Sigmoid colon (tissue), 4 donors: ENCODE measurements at regions not wholly inside any gene's neighbourhood (a gene's known extent, or its start where the extent isn't known, plus 50 kb on each side); places are given as distances from the start of the nearest gene placed in this dataset.

Experiments
- CTCF ChIP-seq, 4 experiments: fragments of 450-650 bp in 3 of 4; fragments of 200-600 bp in 1 of 4; IDR thresholded peaks; one replicate each; pipeline ENCODE4 v1.5.1; 2016 to 2019; ENCODE audit warnings: antibody characterized with exemption in 4 of 4, mild to moderate bottlenecking in 3 of 4, moderate library complexity in 2 of 4
- EP300 ChIP-seq, 4 donors: sonication (generic); formaldehyde crosslinking; IDR thresholded peaks; one replicate each; pipeline ENCODE4 v1.6.1; 2017; ENCODE audit warnings: antibody characterized with exemption in 4 of 4

DNA sequence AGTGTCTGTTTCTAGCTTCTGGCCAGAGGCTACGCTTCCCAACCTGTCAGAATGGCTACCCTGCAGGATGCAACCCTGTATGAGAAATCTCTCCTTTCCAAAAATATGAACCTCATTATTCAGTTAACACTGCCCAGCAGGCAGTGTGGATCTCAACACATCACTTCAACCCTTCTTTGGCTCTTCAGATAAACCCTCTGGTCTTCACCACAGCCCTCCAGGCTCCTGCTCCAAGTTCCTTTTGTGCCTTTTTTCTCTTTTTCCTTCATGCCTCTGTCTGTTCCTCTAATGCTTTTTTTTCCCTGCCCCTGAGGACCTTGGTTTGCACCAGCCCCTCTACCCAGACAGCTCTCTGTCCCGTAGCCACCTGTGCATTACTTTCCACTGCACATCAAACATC is 207.4 kb downstream of the MYLK4 start:
- TF ChIP-seq CTCF (IDR thresholded peaks at IDR 0.05): no peak
- no peak for TF ChIP-seq EP300 (IDR thresholded peaks at IDR 0.05)
